CD4-positive, alpha-beta T cell treated with Interleukin-12 subunit alpha and Interleukin-12 subunit beta, for 1 hour (primary cell): ENCODE measurements at regions not wholly inside any gene's neighbourhood (a gene's known extent, or its start where the extent isn't known, plus 50 kb on each side); places are given as distances from the start of the nearest gene placed in this dataset.
"Not testable (repeated sequence)": the region's sequence is repeated elsewhere in the genome, so short reads cannot be mapped to it uniquely, and the experiment has no call there.

Experiments used
- DNase-seq: peaks from one replicate; pipeline ENCODE4 v3.0.0-alpha.2; 2020

GRCh38 chr2:182646763-182647498 is 69.1 kb upstream of the DNAJC10 start:
- no peak for DNase-seq

GRCh38 chr2:182647499-182647787 is 68.6 kb upstream of the DNAJC10 start:
- no peak for DNase-seq

GRCh38 chr2:182649316-182649715 is 66.7 kb upstream of the DNAJC10 start:
- no peak for DNase-seq

- DNase-seq, result peak; percentile 10
Observed at GRCh38 chr2:182650704-182651103, 65.4 kb upstream of the DNAJC10 start.

- peak; percentile 17 for DNase-seq
Observed at GRCh38 chr2:182652326-182652725, 63.7 kb upstream of the DNAJC10 start.

- no peak for DNase-seq
Observed at GRCh38 chr2:182655750-182656149, 60.3 kb upstream of the DNAJC10 start.

- no peak for DNase-seq
Observed at GRCh38 chr2:182664212-182664611, 51.8 kb upstream of the DNAJC10 start.

- DNase-seq, result not testable (repeated sequence)
Observed at GRCh38 chr2:182665500-182665899, 50.6 kb upstream of the DNAJC10 start.
